Osteoblast (primary cell): ENCODE measurements at regions not wholly inside any gene's neighbourhood (a gene's known extent, or its start where the extent isn't known, plus 50 kb on each side); places are given as distances from the start of the nearest gene placed in this dataset.

Experiments used
- DNase-seq: peaks from one replicate; pipeline ENCODE4 v3.0.0; 2011; ENCODE audit warnings: low spot score, mixed read lengths; ENCODE audit not compliant: insufficient read length; ENCODE audit errors: missing footprints
- H2AFZ ChIP-seq: 2 replicates; pipeline ENCODE4 v1.6.0; 2011; ENCODE audit warnings: mild to moderate bottlenecking, low read length
- H3K27ac ChIP-seq: 2 replicates; pipeline ENCODE4 v1.5.1; 2011; ENCODE audit warnings: mild to moderate bottlenecking, low read depth, low read length, moderate library complexity
- H3K27me3 ChIP-seq: 2 replicates; pipeline ENCODE4 v1.6.0; 2012; ENCODE audit warnings: mild to moderate bottlenecking, control low read depth, inconsistent platforms, low read length, moderate library complexity; ENCODE audit not compliant: insufficient read depth
- H3K36me3 ChIP-seq: 2 replicates; pipeline ENCODE4 v1.5.1; 2011; ENCODE audit warnings: mild to moderate bottlenecking, low read length, control low read depth, moderate library complexity; ENCODE audit not compliant: insufficient read depth
- H3K4me1 ChIP-seq: 2 replicates; pipeline ENCODE4 v1.5.1; 2011; ENCODE audit warnings: mild to moderate bottlenecking, low read length, control low read depth, moderate library complexity; ENCODE audit not compliant: insufficient read depth
- H3K4me2 ChIP-seq: 2 replicates; pipeline ENCODE4 v1.6.0; 2011; ENCODE audit warnings: mild to moderate bottlenecking, low read length; ENCODE audit not compliant: insufficient read depth
- H3K4me3 ChIP-seq: fragments of 200-600 bp; sonication (generic); 3 replicates; pipeline ENCODE4 v1.5.1; 2012; ENCODE audit warnings: mild to moderate bottlenecking, low read length, inconsistent platforms; ENCODE audit not compliant: insufficient read depth
- H3K79me2 ChIP-seq: 2 replicates; pipeline ENCODE4 v1.6.0; 2012; ENCODE audit warnings: mild to moderate bottlenecking, low read length, control low read depth, inconsistent platforms; ENCODE audit not compliant: insufficient read depth
- H3K9me3 ChIP-seq: 2 replicates; pipeline ENCODE4 v1.5.1; 2011; ENCODE audit warnings: low read depth, low read length, control low read depth
- H4K20me1 ChIP-seq: 2 replicates; pipeline ENCODE4 v1.6.0; 2012; ENCODE audit warnings: mild to moderate bottlenecking, low read length, control low read depth; ENCODE audit not compliant: insufficient read depth
- CTCF ChIP-seq: IDR thresholded peaks from 2 replicates; pipeline ENCODE4 v1.5.1; 2011; ENCODE audit warnings: mild to moderate bottlenecking, low read depth, low read length, moderate library complexity; ENCODE audit errors: extremely low read depth

- Histone ChIP-seq H3K9me3 (no peaks in the 10 kb centered on the region), H2AFZ (no peak overlapping the region)
- DNase-seq = no peak
Observed at GRCh38 chr7:25633426-25634036, 405.2 kb upstream of the NPVF start.

GRCh38 chr7:25636168-25636567, 407.9 kb upstream of the NPVF start:
- Histone ChIP-seq H3K27me3 (no peaks in the 10 kb centered on the region), H3K4me1 (no peaks in the 10 kb centered on the region), H3K4me3 (no peak overlapping the region), H3K4me2 (no peak overlapping the region), H3K9me3 (no peaks in the 10 kb centered on the region), H3K27ac (no peak overlapping the region), H4K20me1 (no peaks in the 10 kb centered on the region), H3K79me2 (no peaks in the 10 kb centered on the region), H3K36me3 (no peaks in the 10 kb centered on the region), H2AFZ (no peak overlapping the region)
- TF ChIP-seq CTCF = no peak
- DNase-seq = no peak

More at GRCh38 chr7:25633426-25634036, 405.2 kb upstream of the NPVF start:
- H3K27ac ChIP-seq = no peak overlapping the region
- no peak overlapping the region for H3K4me3 ChIP-seq
- no peaks in the 10 kb centered on the region for H4K20me1 ChIP-seq
- no peak for TF ChIP-seq CTCF
- no peaks in the 10 kb centered on the region for H3K79me2 ChIP-seq
- H3K4me1 ChIP-seq = no peaks in the 10 kb centered on the region
- no peaks in the 10 kb centered on the region for H3K27me3 ChIP-seq
- no peaks in the 10 kb centered on the region for H3K36me3 ChIP-seq
- no peak overlapping the region for H3K4me2 ChIP-seq

GRCh38 chr7:25636871-25637283, 408.6 kb upstream of the NPVF start:
- Histone ChIP-seq H2AFZ (no peak overlapping the region), H3K4me1 (no peaks in the 10 kb centered on the region)

GRCh38 chr7:25638068-25638467, 409.8 kb upstream of the NPVF start:
- H2AFZ ChIP-seq = no peak overlapping the region
- H3K79me2 ChIP-seq = no peaks in the 10 kb centered on the region
- H3K4me1 ChIP-seq = no peaks in the 10 kb centered on the region
- H3K27ac ChIP-seq = no peak overlapping the region
- H3K4me3 ChIP-seq = no peak overlapping the region
- no peak overlapping the region for H3K4me2 ChIP-seq
- no peak for DNase-seq
- TF ChIP-seq CTCF = no peak
- H4K20me1 ChIP-seq = no peaks in the 10 kb centered on the region
- no peaks in the 10 kb centered on the region for H3K36me3 ChIP-seq
- H3K9me3 ChIP-seq = no peaks in the 10 kb centered on the region
- no peaks in the 10 kb centered on the region for H3K27me3 ChIP-seq

More at GRCh38 chr7:25636871-25637283, 408.6 kb upstream of the NPVF start:
- Histone ChIP-seq H4K20me1 (no peaks in the 10 kb centered on the region), H3K4me2 (no peak overlapping the region), H3K9me3 (no peaks in the 10 kb centered on the region), H3K27ac (no peak overlapping the region), H3K27me3 (no peaks in the 10 kb centered on the region), H3K4me3 (no peak overlapping the region), H3K36me3 (no peaks in the 10 kb centered on the region), H3K79me2 (no peaks in the 10 kb centered on the region)
- DNase-seq = no peak
- TF ChIP-seq CTCF = no peak
